ENCODE measurements at regions not wholly inside any gene's neighbourhood (a gene's known extent, or its start where the extent isn't known, plus 50 kb on each side); places are given as distances from the start of the nearest gene placed in this dataset.

- intact Hi-C loops (cut with DNase I; ENCODE audit: low total_unique reads): no loop called here
- no peaks in the 10 kb centered on the region for H3K27me3 ChIP-seq
- TF ChIP-seq, protein P1, sequence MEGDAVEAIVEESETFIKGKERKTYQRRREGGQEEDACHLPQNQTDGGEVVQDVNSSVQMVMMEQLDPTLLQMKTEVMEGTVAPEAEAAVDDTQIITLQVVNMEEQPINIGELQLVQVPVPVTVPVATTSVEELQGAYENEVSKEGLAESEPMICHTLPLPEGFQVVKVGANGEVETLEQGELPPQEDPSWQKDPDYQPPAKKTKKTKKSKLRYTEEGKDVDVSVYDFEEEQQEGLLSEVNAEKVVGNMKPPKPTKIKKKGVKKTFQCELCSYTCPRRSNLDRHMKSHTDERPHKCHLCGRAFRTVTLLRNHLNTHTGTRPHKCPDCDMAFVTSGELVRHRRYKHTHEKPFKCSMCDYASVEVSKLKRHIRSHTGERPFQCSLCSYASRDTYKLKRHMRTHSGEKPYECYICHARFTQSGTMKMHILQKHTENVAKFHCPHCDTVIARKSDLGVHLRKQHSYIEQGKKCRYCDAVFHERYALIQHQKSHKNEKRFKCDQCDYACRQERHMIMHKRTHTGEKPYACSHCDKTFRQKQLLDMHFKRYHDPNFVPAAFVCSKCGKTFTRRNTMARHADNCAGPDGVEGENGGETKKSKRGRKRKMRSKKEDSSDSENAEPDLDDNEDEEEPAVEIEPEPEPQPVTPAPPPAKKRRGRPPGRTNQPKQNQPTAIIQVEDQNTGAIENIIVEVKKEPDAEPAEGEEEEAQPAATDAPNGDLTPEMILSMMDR (IDR thresholded peaks at IDR 0.05): no peak
- TF ChIP-seq POLR2A (IDR thresholded peaks at IDR 0.05) (no peak), POLR2AphosphoS5 (IDR thresholded peaks at IDR 0.05) (no peak)
- H3K27ac ChIP-seq: no peak overlapping the region
- no peaks in the 10 kb centered on the region for H3K36me3 ChIP-seq
- no peak for DNase-seq (ENCODE audit: low spot score in 2 of 2)
- H3K9me3 ChIP-seq: no peaks in the 10 kb centered on the region
- H3K4me1 ChIP-seq: no peaks in the 10 kb centered on the region
- no peak overlapping the region for H3K4me3 ChIP-seq
These were observed 187.4 kb upstream of the API5 start for GRCh38 chr11:43124272-43124935.

GRCh38 chr11:43129329-43129728, 182.5 kb upstream of the API5 start:
- Histone ChIP-seq H3K4me1 (no peaks in the 10 kb centered on the region), H3K27ac (no peak overlapping the region), H3K9me3 (no peaks in the 10 kb centered on the region), H3K4me3 (no peak overlapping the region), H3K27me3 (no peaks in the 10 kb centered on the region), H3K36me3 (no peaks in the 10 kb centered on the region)
- no peak for DNase-seq (ENCODE audit: low spot score in 2 of 2)
- intact Hi-C loops (cut with DNase I; ENCODE audit: low total_unique reads): no loop called here
- TF ChIP-seq POLR2AphosphoS5 (IDR thresholded peaks at IDR 0.05) (no peak), POLR2A (IDR thresholded peaks at IDR 0.05) (no peak)
- TF ChIP-seq, protein P1 (IDR thresholded peaks at IDR 0.05): no peak

GRCh38 chr11:43130616-43131015, 181.2 kb upstream of the API5 start:
- intact Hi-C loops (cut with DNase I; ENCODE audit: low total_unique reads): no loop called here
- no peak for TF ChIP-seq POLR2AphosphoS5 (IDR thresholded peaks at IDR 0.05)
- no peaks in the 10 kb centered on the region for H3K4me1 ChIP-seq
- no peaks in the 10 kb centered on the region for H3K36me3 ChIP-seq
- H3K27me3 ChIP-seq: no peaks in the 10 kb centered on the region
- DNase-seq (ENCODE audit: low spot score in 2 of 2): no peak
- H3K27ac ChIP-seq: no peak overlapping the region
- no peaks in the 10 kb centered on the region for H3K9me3 ChIP-seq
- H3K4me3 ChIP-seq: no peak overlapping the region

DNA sequence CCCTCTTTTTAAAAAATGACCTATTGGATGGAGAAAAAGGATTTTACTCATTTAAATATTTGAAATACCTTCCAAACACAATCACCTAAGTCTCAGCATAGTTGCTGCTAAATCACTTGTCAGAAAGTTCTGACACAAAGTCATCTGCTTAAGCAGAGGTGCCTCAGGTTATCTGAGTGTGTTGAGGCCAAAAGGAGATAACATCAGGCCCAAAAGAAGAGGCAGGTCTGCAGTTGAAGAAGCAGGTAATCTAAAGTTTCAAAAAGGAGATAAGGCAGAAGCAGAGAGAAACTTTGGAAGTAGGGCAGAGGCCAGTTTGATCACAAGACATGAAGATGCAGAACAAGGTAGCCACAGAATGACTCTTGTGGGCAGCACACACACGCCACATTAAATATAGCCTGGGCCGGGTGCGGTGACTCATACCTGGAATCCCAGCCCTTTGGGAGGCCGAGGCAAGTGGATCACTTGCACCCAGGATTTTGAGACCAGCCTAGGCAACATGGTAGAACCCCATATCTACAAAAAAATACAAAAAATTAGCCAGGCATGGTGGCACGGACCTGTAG, 175.7 kb upstream of the API5 start:
- intact Hi-C loops (cut with DNase I; ENCODE audit: low total_unique reads): no loop called here
- Histone ChIP-seq H3K36me3 (no peaks in the 10 kb centered on the region), H3K9me3 (no peaks in the 10 kb centered on the region), H3K27me3 (no peaks in the 10 kb centered on the region), H3K27ac (no peak overlapping the region), H3K4me3 (no peak overlapping the region), H3K4me1 (no peaks in the 10 kb centered on the region)
- DNase-seq (ENCODE audit: low spot score in 2 of 2): no peak
- no peak for TF ChIP-seq POLR2AphosphoS5 (IDR thresholded peaks at IDR 0.05)
- TF ChIP-seq POLR2A (IDR thresholded peaks at IDR 0.05): no peak
- TF ChIP-seq, protein P1 (IDR thresholded peaks at IDR 0.05): no peak

DNA sequence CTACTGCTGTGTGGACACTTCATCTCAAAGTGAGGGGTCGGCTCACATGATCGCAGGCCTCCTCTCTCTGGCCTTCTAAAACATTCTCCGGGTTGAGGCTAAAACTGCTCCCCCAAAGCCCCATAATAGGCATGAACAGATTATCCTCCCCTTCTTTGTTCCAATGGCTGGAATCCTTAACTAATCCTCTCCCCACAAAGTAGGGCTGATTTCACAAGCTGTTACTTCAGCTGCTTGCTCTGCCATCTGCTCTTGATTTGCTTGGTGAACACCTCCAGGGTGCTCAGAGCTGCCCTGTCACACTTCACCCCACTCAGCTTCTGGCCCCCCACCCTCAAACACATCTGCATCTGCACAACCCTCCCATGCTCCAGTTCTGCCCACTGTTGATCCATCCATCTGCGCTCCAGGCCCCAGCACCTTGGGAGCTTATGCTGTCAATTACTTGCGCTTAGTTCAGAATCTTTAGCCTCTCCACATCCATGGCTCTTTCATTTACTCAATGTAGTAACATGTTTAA, 173.1 kb upstream of the API5 start:
- no peaks in the 10 kb centered on the region for H3K27me3 ChIP-seq
- no peak for DNase-seq (ENCODE audit: low spot score in 2 of 2)
- H3K9me3 ChIP-seq: peaks cover 0 to 4% of the 10 kb centered on the region in 2 donors
- H3K27ac ChIP-seq: no peak overlapping the region
- TF ChIP-seq, protein P1 (IDR thresholded peaks at IDR 0.05): no peak
- H3K4me3 ChIP-seq: no peak overlapping the region
- intact Hi-C loops (cut with DNase I; ENCODE audit: low total_unique reads): no loop called here
- H3K4me1 ChIP-seq: no peaks in the 10 kb centered on the region
- no peaks in the 10 kb centered on the region for H3K36me3 ChIP-seq
